ENCODE measurements at regions not wholly inside any gene's neighbourhood (a gene's known extent, or its start where the extent isn't known, plus 50 kb on each side); places are given as distances from the start of the nearest gene placed in this dataset.

GRCh38 chr3:103968131-103968530, 1398.6 kb upstream of the ALCAM start:
- TF ChIP-seq CTCF (IDR thresholded peaks at IDR 0.05; ENCODE audit: control insufficient read depth, extremely low read depth, insufficient read depth), result no peak
- no peak for DNase-seq (ENCODE audit: low read depth)

GRCh38 chr3:103968751-103969150, 1398.0 kb upstream of the ALCAM start:
- no peak for DNase-seq (ENCODE audit: low read depth)
- H3K4me3 ChIP-seq (ENCODE audit: low read depth, low read length), result no peak overlapping the region
- TF ChIP-seq CTCF (IDR thresholded peaks at IDR 0.05; ENCODE audit: control insufficient read depth, extremely low read depth, insufficient read depth), result no peak

More at GRCh38 chr3:103968131-103968530, 1398.6 kb upstream of the ALCAM start:
- no peak overlapping the region for H3K4me3 ChIP-seq (ENCODE audit: low read depth, low read length)

- no peak for DNase-seq (ENCODE audit: low read depth)
- no peak overlapping the region for H3K4me3 ChIP-seq (ENCODE audit: low read depth, low read length)
- no peak for TF ChIP-seq CTCF (IDR thresholded peaks at IDR 0.05; ENCODE audit: control insufficient read depth, extremely low read depth, insufficient read depth)
These were observed 1389.8 kb upstream of the ALCAM start for GRCh38 chr3:103976931-103977339.

- DNase-seq (ENCODE audit: low read depth), result no peak
- H3K4me3 ChIP-seq (ENCODE audit: low read depth, low read length), result no peak overlapping the region
- no peak for TF ChIP-seq CTCF (IDR thresholded peaks at IDR 0.05; ENCODE audit: control insufficient read depth, extremely low read depth, insufficient read depth)
These were observed 1389.3 kb upstream of the ALCAM start for GRCh38 chr3:103977417-103977816.

- peak; percentile 39 for TF ChIP-seq CTCF (IDR thresholded peaks at IDR 0.05; ENCODE audit: control insufficient read depth, extremely low read depth, insufficient read depth)
- no peak for DNase-seq (ENCODE audit: low read depth)
These were observed 1375.1 kb upstream of the ALCAM start for GRCh38 chr3:103991461-103992115.

GRCh38 chr3:103992469-103992868, 1374.2 kb upstream of the ALCAM start:
- H3K4me3 ChIP-seq (ENCODE audit: low read depth, low read length), result no peak overlapping the region
- TF ChIP-seq CTCF (IDR thresholded peaks at IDR 0.05; ENCODE audit: control insufficient read depth, extremely low read depth, insufficient read depth), result no peak
- DNase-seq (ENCODE audit: low read depth), result no peak

More at GRCh38 chr3:103991461-103992115, 1375.1 kb upstream of the ALCAM start:
- H3K4me3 ChIP-seq (ENCODE audit: low read depth, low read length), result no peak overlapping the region

- no peak for TF ChIP-seq CTCF (IDR thresholded peaks at IDR 0.05; ENCODE audit: control insufficient read depth, extremely low read depth, insufficient read depth)
- no peak overlapping the region for H3K4me3 ChIP-seq (ENCODE audit: low read depth, low read length)
- no peak for DNase-seq (ENCODE audit: low read depth)
These were observed 1361.8 kb upstream of the ALCAM start for GRCh38 chr3:104004956-104005355.
